Endothelial cell of umbilical vein (primary cell): ENCODE measurements at regions not wholly inside any gene's neighbourhood (a gene's known extent, or its start where the extent isn't known, plus 50 kb on each side); places are given as distances from the start of the nearest gene placed in this dataset.

Experiments used
- BruUV-seq: library from RNA; stranded (reverse); fragments of 400-500 nt; replicated peaks from 2 replicates; lab custom pipeline; 2021; lab: Mats Ljungman, UMichigan
- CTCF ChIA-PET: fragments of 300-600, 350-600 bp; sonication (Branson Sonifier 250); formaldehyde crosslinking; loops from one replicate; lab custom pipeline; 2021; ENCODE audit warnings: antibody characterized with exemption, inconsistent platforms; lab: Charles Lee
- POLR2A ChIA-PET: fragments of 300-600, 350-600 bp; sonication (Branson Sonifier 250); formaldehyde crosslinking; loops from one replicate; lab custom pipeline; 2021; ENCODE audit warnings: antibody characterized with exemption, inconsistent platforms; lab: Charles Lee
- DNase-seq: peaks from one replicate; pipeline ENCODE4 v3.0.0-alpha.2; 2011; ENCODE audit warnings: low read depth, low spot score
- FAIRE-seq: peaks from 2 replicates; lab custom pipeline; 2011; peaks lifted over from hg19 to GRCh38; lab: Jason Lieb, UNC
- H2AFZ ChIP-seq: 2 replicates; pipeline ENCODE4 v1.6.0; 2012; ENCODE audit warnings: low read depth, low read length, control low read depth, inconsistent platforms
- H3K27ac ChIP-seq: 2 replicates; pipeline ENCODE4 v1.5.1; 2011; ENCODE audit warnings: low read depth, mild to moderate bottlenecking, control low read depth, low read length, moderate library complexity; ENCODE audit not compliant: insufficient read depth
- H3K27me3 ChIP-seq, 2 experiments: 2 replicates each; pipeline versions ENCODE4 v1.6.0 to v1.6.1; 2011; ENCODE audit warnings: low read length in 2 of 2, mixed read lengths in 1 of 2; ENCODE audit not compliant: control insufficient read depth in 2 of 2, insufficient read depth in 2 of 2
- H3K36me3 ChIP-seq, 2 experiments: 2 replicates in 1 of 2; 3 replicates in 1 of 2; pipeline ENCODE4 v1.5.1; 2011; ENCODE audit warnings: low read length in 2 of 2, mild to moderate bottlenecking in 1 of 2, moderate library complexity in 1 of 2; ENCODE audit not compliant: control insufficient read depth in 2 of 2, insufficient read depth in 2 of 2; ENCODE audit errors: extremely low read depth in 1 of 2
- H3K4me1 ChIP-seq: 3 replicates; pipeline ENCODE4 v1.5.1; 2011; ENCODE audit warnings: mild to moderate bottlenecking, low read length; ENCODE audit not compliant: control insufficient read depth, insufficient read depth; ENCODE audit errors: extremely low read depth
- H3K4me2 ChIP-seq: 2 replicates; pipeline ENCODE4 v1.6.1; 2011; ENCODE audit warnings: low read length, control low read depth, mixed read lengths; ENCODE audit not compliant: insufficient read depth
- H3K4me3 ChIP-seq, 3 experiments: fragments of 200-600 bp in 1 of 3; sonication (generic), shearing (Covaris generic) in 1 of 3; replicated peaks in 1 of 3; 2 replicates each; pipeline ENCODE4 v1.5.1; 2011 to 2016; ENCODE audit warnings: control low read depth in 3 of 3, low read length in 3 of 3, mild to moderate bottlenecking in 2 of 3, inconsistent platforms in 1 of 3, low read depth in 1 of 3, moderate library complexity in 1 of 3; ENCODE audit not compliant: insufficient read depth in 1 of 3
- H3K79me2 ChIP-seq: 2 replicates; pipeline ENCODE4 v1.6.0; 2012; ENCODE audit warnings: low read length, inconsistent platforms; ENCODE audit not compliant: control insufficient read depth, insufficient read depth
- H3K9ac ChIP-seq: replicated peaks from 2 replicates; pipeline ENCODE3; 2011; ENCODE audit warnings: low read length, control low read depth; ENCODE audit not compliant: insufficient read depth; ENCODE audit errors: extremely low read depth
- H3K9me1 ChIP-seq: replicated peaks from 3 replicates; pipeline ENCODE4 v1.6.0; 2011; ENCODE audit warnings: mild to moderate bottlenecking, low read length; ENCODE audit not compliant: control insufficient read depth, insufficient read depth; ENCODE audit errors: extremely low read depth
- H3K9me3 ChIP-seq: replicated peaks from 2 replicates; pipeline ENCODE4 v1.5.1; 2012; ENCODE audit warnings: low read length, inconsistent platforms; ENCODE audit not compliant: control insufficient read depth, insufficient read depth
- H4K20me1 ChIP-seq: replicated peaks from 2 replicates; pipeline ENCODE3; 2011; ENCODE audit warnings: mild to moderate bottlenecking, low read length; ENCODE audit not compliant: control insufficient read depth, insufficient read depth; ENCODE audit errors: extremely low read depth
- CTCF ChIP-seq, 2 donors: IDR thresholded peaks; 1 replicate in 1 of 2; 2 replicates in 1 of 2; pipeline ENCODE4 v1.5.1; 2011; ENCODE audit warnings: low read length in 2 of 2, mild to moderate bottlenecking in 2 of 2, moderate library complexity in 2 of 2, control low read depth in 1 of 2, inconsistent platforms in 1 of 2, low read depth in 1 of 2; ENCODE audit not compliant: insufficient read depth in 1 of 2; ENCODE audit errors: extremely low read depth in 1 of 2
- EZH2 ChIP-seq: IDR thresholded peaks from 2 replicates; pipeline ENCODE4 v1.6.1; 2012; ENCODE audit warnings: borderline replicate concordance, low read depth, mild to moderate bottlenecking, moderate library complexity, low read length, inconsistent platforms; ENCODE audit not compliant: severe bottlenecking
- FOS ChIP-seq: IDR thresholded peaks from 2 replicates; pipeline ENCODE4 v1.6.1; 2011; ENCODE audit warnings: mild to moderate bottlenecking, low read length, moderate library complexity, borderline replicate concordance; ENCODE audit not compliant: insufficient read depth
- GATA2 ChIP-seq: IDR thresholded peaks from 2 replicates; pipeline ENCODE4 v1.7.0; 2011; ENCODE audit warnings: low read depth, mild to moderate bottlenecking, moderate library complexity, mixed read lengths, low read length; ENCODE audit not compliant: insufficient read length, insufficient read depth
- JUN ChIP-seq: IDR thresholded peaks from 2 replicates; pipeline ENCODE4 v1.6.1; 2011; ENCODE audit warnings: borderline replicate concordance, low read depth; ENCODE audit not compliant: insufficient read length, insufficient read depth
- MAX ChIP-seq: IDR thresholded peaks from 2 replicates; pipeline ENCODE4 v1.6.1; 2011; ENCODE audit not compliant: insufficient read depth, insufficient read length
- MYC ChIP-seq: IDR thresholded peaks from one replicate; pipeline ENCODE4 v1.6.1; 2011; ENCODE audit warnings: mild to moderate bottlenecking, low read depth, low read length
- POLR2A ChIP-seq: IDR thresholded peaks from 2 replicates; pipeline ENCODE4 v1.6.1; 2012; ENCODE audit warnings: low read depth, mild to moderate bottlenecking, control low read depth, low read length
- POLR2AphosphoS5 ChIP-seq: IDR thresholded peaks from 2 replicates; pipeline ENCODE4 v1.6.1; 2012; ENCODE audit warnings: low read depth, mild to moderate bottlenecking, control low read depth, low read length, moderate library complexity; ENCODE audit not compliant: insufficient read depth
- dilution Hi-C: fragments of 300-500 bp; cut with MboI; formaldehyde crosslinking; loops from one replicate; pipeline ENCODE4 v1.15.0; 2019; ENCODE audit warnings: low sequenced_read_pairs; ENCODE audit not compliant: extremely low pct_ligation_motif_present
- intact Hi-C: fragments of 100-400 bp; cut with micrococcal nuclease; formaldehyde crosslinking; loops from one replicate; pipeline ENCODE4 v1.10.0; 2022

- FAIRE-seq (no peak), DNase-seq (no peak)
- ChIA-PET POLR2A (no interaction called here), CTCF (no interaction called here)
- Histone ChIP-seq H3K27ac (no peak overlapping the region), H4K20me1 (no peaks in the 10 kb centered on the region), H3K4me1 (no peaks in the 10 kb centered on the region), H3K9ac (no peak overlapping the region), H3K36me3 (no peaks in the 10 kb centered on the region), H3K4me3 (no peak overlapping the region), H3K27me3 (no peaks in the 10 kb centered on the region), H3K79me2 (no peaks in the 10 kb centered on the region), H3K9me3 (no peaks in the 10 kb centered on the region), H3K9me1 (no peaks in the 10 kb centered on the region), H2AFZ (no peak overlapping the region), H3K4me2 (no peak overlapping the region)
- TF ChIP-seq FOS: no peak
- no peak for TF ChIP-seq JUN
- TF ChIP-seq POLR2AphosphoS5: no peak
- TF ChIP-seq MYC: no peak
- no peak for TF ChIP-seq EZH2
- TF ChIP-seq MAX: no peak
- TF ChIP-seq GATA2: no peak
- TF ChIP-seq POLR2A: no peak
- TF ChIP-seq CTCF (IDR thresholded peaks at IDR 0.05; ENCODE audit: extremely low read depth in 1 of 2, insufficient read depth in 1 of 2, low read depth in 1 of 2, low read length in 2 of 2): no peak
- dilution Hi-C loops: no loop called here
- intact Hi-C loops: no loop called here
- no TSS peak for BruUV-seq
Observed at GRCh38 chr5:158537366-158537765, 562.4 kb downstream of the EBF1 start.
